Thyroid gland (tissue), 4 donors: ENCODE measurements at regions not wholly inside any gene's neighbourhood (a gene's known extent, or its start where the extent isn't known, plus 50 kb on each side); places are given as distances from the start of the nearest gene placed in this dataset.
A peak's percentile ranks its signal among the peaks of the same experiment; 100 is the strongest.

Source experiments
- DNase-seq, 2 donors: peaks; one replicate each; pipeline ENCODE4 v3.0.0-alpha.2; 2019
- H3K27ac ChIP-seq, 3 donors: fragments of 200-600 bp; sonication (generic); 1 replicate in 2 of 3; 2 replicates in 1 of 3; pipeline ENCODE4 v1.5.1; 2016 to 2019; ENCODE audit warnings: mild to moderate bottlenecking in 1 of 3, moderate library complexity in 1 of 3
- H3K27me3 ChIP-seq: fragments of 200-600 bp; sonication (generic); one replicate; pipeline ENCODE4 v1.5.1; 2019
- H3K36me3 ChIP-seq, 2 donors: fragments of 200-600 bp; sonication (generic); one replicate each; pipeline ENCODE4 v1.5.1; 2016 to 2019
- H3K4me1 ChIP-seq, 2 donors: fragments of 200-600 bp; sonication (generic); one replicate each; pipeline ENCODE4 v1.5.1; 2017 to 2019
- H3K4me3 ChIP-seq, 3 donors: fragments of 200-600 bp; sonication (generic); replicated peaks in 1 of 3; 1 replicate in 2 of 3; 2 replicates in 1 of 3; pipeline ENCODE4 v1.5.1; 2016; ENCODE audit warnings: mild to moderate bottlenecking in 1 of 3
- H3K9me3 ChIP-seq: fragments of 200-600 bp; sonication (generic); one replicate; pipeline ENCODE4 v1.5.1; 2017
- POLR2A ChIP-seq, 2 donors: fragments of 450-650 bp; IDR thresholded peaks; one replicate each; pipeline ENCODE4 v1.6.1; 2017; ENCODE audit warnings: antibody characterized with exemption in 2 of 2, mild to moderate bottlenecking in 2 of 2, moderate library complexity in 1 of 2
- WGBS, 2 donors: methylation state at CpG; one replicate each; pipeline ENCODE4 v1.1.5; 2017; 5-methylcytosine and 5-hydroxymethylcytosine counted together
- intact Hi-C: fragments of 100-400 bp; cut with DNase I; formaldehyde crosslinking; loops from one replicate; pipeline ENCODE4 v1.15.1; 2023
- TF ChIP-seq, protein P1 (sequence below), 6 experiments: fragments of 200-600 bp in 3 of 6; fragments of 450-650 bp in 3 of 6; sonication (generic) in 3 of 6; IDR thresholded peaks; one replicate each; pipeline ENCODE4 v1.5.1; 2016 to 2019; ENCODE audit warnings: antibody characterized with exemption in 6 of 6, mild to moderate bottlenecking in 2 of 6, inconsistent platforms in 1 of 6, moderate library complexity in 1 of 6

DNA sequence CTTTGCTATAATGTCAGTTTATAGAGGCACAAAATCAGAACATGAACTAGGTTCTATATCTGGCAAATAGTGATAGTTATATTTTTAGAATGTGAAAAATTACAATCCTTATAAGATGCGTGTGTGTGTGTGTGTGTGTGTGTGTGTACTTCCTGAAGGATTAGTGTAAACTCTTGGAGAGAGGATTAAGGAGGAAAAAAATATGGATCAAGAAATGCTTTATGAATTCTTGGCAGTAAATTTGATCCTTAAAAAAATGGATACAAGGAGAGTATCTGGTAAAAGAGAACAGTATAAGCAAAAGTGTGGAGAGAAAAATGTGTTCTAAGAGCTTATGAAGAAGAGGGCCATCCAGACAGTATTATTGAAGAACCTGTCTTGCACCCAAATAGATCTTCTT lies 484.3 kb downstream of the ADRA2A start:
- TF ChIP-seq POLR2A (IDR thresholded peaks at IDR 0.05), result no peak
- TF ChIP-seq, protein P1, sequence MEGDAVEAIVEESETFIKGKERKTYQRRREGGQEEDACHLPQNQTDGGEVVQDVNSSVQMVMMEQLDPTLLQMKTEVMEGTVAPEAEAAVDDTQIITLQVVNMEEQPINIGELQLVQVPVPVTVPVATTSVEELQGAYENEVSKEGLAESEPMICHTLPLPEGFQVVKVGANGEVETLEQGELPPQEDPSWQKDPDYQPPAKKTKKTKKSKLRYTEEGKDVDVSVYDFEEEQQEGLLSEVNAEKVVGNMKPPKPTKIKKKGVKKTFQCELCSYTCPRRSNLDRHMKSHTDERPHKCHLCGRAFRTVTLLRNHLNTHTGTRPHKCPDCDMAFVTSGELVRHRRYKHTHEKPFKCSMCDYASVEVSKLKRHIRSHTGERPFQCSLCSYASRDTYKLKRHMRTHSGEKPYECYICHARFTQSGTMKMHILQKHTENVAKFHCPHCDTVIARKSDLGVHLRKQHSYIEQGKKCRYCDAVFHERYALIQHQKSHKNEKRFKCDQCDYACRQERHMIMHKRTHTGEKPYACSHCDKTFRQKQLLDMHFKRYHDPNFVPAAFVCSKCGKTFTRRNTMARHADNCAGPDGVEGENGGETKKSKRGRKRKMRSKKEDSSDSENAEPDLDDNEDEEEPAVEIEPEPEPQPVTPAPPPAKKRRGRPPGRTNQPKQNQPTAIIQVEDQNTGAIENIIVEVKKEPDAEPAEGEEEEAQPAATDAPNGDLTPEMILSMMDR (IDR thresholded peaks at IDR 0.05), result no peak
- no peak overlapping the region for H3K4me3 ChIP-seq
- no peak for DNase-seq
- no peak overlapping the region for H3K27ac ChIP-seq
- H3K36me3 ChIP-seq, result no peaks in the 10 kb centered on the region
- intact Hi-C loops, result no loop called here
- WGBS, 2 donors, result 52 to 53% methylated on average over 1 of the region's 1 CpG
- no peaks in the 10 kb centered on the region for H3K27me3 ChIP-seq
- no peaks in the 10 kb centered on the region for H3K9me3 ChIP-seq
- H3K4me1 ChIP-seq, result no peaks in the 10 kb centered on the region

- intact Hi-C loops, result no loop called here
- Histone ChIP-seq H3K4me3 (no peak overlapping the region), H3K36me3 (no peaks in the 10 kb centered on the region), H3K4me1 (no peaks in the 10 kb centered on the region), H3K9me3 (no peaks in the 10 kb centered on the region), H3K27me3 (no peaks in the 10 kb centered on the region), H3K27ac (no peak overlapping the region)
- no peak for DNase-seq
- no peak for TF ChIP-seq POLR2A (IDR thresholded peaks at IDR 0.05)
- TF ChIP-seq, protein P1 (IDR thresholded peaks at IDR 0.05), result no peak
These were observed 488.7 kb downstream of the ADRA2A start for GRCh38 chr10:111565542-111565941.

GRCh38 chr10:111578076-111578475 lies 501.2 kb downstream of the ADRA2A start:
- Histone ChIP-seq H3K27me3 (no peaks in the 10 kb centered on the region), H3K4me3 (no peak overlapping the region), H3K36me3 (no peaks in the 10 kb centered on the region), H3K27ac (no peak overlapping the region), H3K4me1 (peaks cover 0 to 3% of the 10 kb centered on the region in 2 donors), H3K9me3 (no peaks in the 10 kb centered on the region)
- peak; percentile 6 to 57 for DNase-seq
- WGBS, 2 donors, result 16 to 22% methylated on average over 3 of the region's 3 CpGs
- intact Hi-C loops, result no loop called here
- TF ChIP-seq POLR2A (IDR thresholded peaks at IDR 0.05), result no peak
- TF ChIP-seq, protein P1 (IDR thresholded peaks at IDR 0.05), result no peak

DNA sequence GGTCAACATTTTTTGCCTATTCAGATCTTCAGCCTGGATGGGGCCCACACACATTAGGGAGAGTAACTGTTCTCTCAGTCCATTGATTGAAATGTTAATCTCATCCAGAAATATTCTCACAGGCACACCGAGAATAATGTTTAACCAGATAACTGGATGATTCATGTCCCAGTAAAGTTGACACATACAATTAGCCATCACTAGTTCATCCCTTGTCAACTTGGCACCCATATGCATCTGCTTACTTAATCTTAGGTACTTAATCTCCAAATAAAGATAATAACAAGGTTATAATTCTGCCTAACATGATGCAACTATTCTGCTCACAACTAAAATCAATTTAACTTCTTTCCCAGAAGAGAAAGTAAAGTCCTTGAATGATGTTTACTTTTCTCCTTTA lies 502.6 kb downstream of the ADRA2A start:
- Histone ChIP-seq H3K4me1 (peaks cover 0 to 3% of the 10 kb centered on the region in 2 donors), H3K27ac (no peak overlapping the region), H3K27me3 (no peaks in the 10 kb centered on the region), H3K4me3 (no peak overlapping the region), H3K36me3 (no peaks in the 10 kb centered on the region), H3K9me3 (no peaks in the 10 kb centered on the region)
- no peak for DNase-seq
- 68 to 86% methylated on average over 1 of the region's 1 CpG for WGBS, 2 donors
- no peak for TF ChIP-seq POLR2A (IDR thresholded peaks at IDR 0.05)
- TF ChIP-seq, protein P1 (IDR thresholded peaks at IDR 0.05), result no peak
- intact Hi-C loops, result no loop called here

DNA sequence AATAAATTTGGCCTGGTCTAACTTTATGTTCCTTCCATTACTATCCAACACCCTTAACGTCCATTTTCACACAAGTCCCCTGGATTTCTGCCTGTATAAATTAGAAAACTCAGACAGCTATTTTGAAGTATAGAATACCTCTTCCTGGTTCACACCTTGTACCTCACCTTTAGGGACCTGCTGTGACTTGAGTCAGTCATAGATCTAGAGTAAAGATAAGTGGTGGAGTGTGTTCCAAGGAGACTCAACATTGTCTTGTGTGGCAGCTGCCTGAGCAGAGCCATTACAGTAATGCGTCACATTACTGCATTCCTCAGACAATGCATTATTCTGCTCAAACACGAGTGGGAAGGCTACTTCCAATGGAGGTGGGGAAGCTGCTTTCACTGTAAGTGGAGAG lies 513.9 kb downstream of the ADRA2A start:
- intact Hi-C loops, result no loop called here
- Histone ChIP-seq H3K9me3 (no peaks in the 10 kb centered on the region), H3K27me3 (no peaks in the 10 kb centered on the region), H3K4me1 (no peaks in the 10 kb centered on the region), H3K27ac (no peak overlapping the region), H3K36me3 (no peaks in the 10 kb centered on the region), H3K4me3 (no peak overlapping the region)
- WGBS, 2 donors, result 29 to 60% methylated on average over 3 of the region's 3 CpGs
- DNase-seq, result no peak
- TF ChIP-seq, protein P1 (IDR thresholded peaks at IDR 0.05), result no peak
- TF ChIP-seq POLR2A (IDR thresholded peaks at IDR 0.05), result no peak
